ENCODE measurements at regions not wholly inside any gene's neighbourhood (a gene's known extent, or its start where the extent isn't known, plus 50 kb on each side); places are given as distances from the start of the nearest gene placed in this dataset.

GRCh38 chr3:139101396-139101795 is 56.7 kb upstream of the PRR23C start:
- TF ChIP-seq CTCF (IDR thresholded peaks at IDR 0.05) = no peak
- no peak overlapping the region for H3K27ac ChIP-seq
- intact Hi-C loops (cut with DNase I; ENCODE audit: low total_unique reads) = no loop called here
- no peaks in the 10 kb centered on the region for H3K4me1 ChIP-seq
- no peaks in the 10 kb centered on the region for H3K27me3 ChIP-seq
- H3K36me3 ChIP-seq = no peaks in the 10 kb centered on the region
- no peaks in the 10 kb centered on the region for H3K9me3 ChIP-seq
- H3K4me3 ChIP-seq = no peak overlapping the region
- DNase-seq = no peak

- H3K27me3 ChIP-seq = no peaks in the 10 kb centered on the region
- H3K36me3 ChIP-seq = no peaks in the 10 kb centered on the region
- no peak overlapping the region for H3K4me3 ChIP-seq
- no peak overlapping the region for H3K27ac ChIP-seq
- no peaks in the 10 kb centered on the region for H3K4me1 ChIP-seq
- intact Hi-C loops (cut with DNase I; ENCODE audit: low total_unique reads) = no loop called here
- TF ChIP-seq CTCF (IDR thresholded peaks at IDR 0.05) = no peak
- DNase-seq = no peak
- no peaks in the 10 kb centered on the region for H3K9me3 ChIP-seq
These were observed 58.8 kb upstream of the PRR23C start for GRCh38 chr3:139103484-139103883.

- no peak for TF ChIP-seq CTCF (IDR thresholded peaks at IDR 0.05)
These were observed 59.4 kb upstream of the PRR23C start for GRCh38 chr3:139104062-139104461.

GRCh38 chr3:139105154-139105702 is 60.5 kb upstream of the PRR23C start:
- Histone ChIP-seq H3K9me3 (no peaks in the 10 kb centered on the region), H3K36me3 (no peaks in the 10 kb centered on the region), H3K4me1 (no peaks in the 10 kb centered on the region), H3K4me3 (no peak overlapping the region), H3K27ac (no peak overlapping the region), H3K27me3 (no peaks in the 10 kb centered on the region)
- intact Hi-C loops (cut with DNase I; ENCODE audit: low total_unique reads) = loop anchor here (5.0 kb wide), 1 partner anchor 217 kb away; no protein-coding TSS in a partner anchor
- DNase-seq = no peak
- no peak for TF ChIP-seq CTCF (IDR thresholded peaks at IDR 0.05)

More at GRCh38 chr3:139104062-139104461, 59.4 kb upstream of the PRR23C start:
- no peak for DNase-seq
- H3K36me3 ChIP-seq = no peaks in the 10 kb centered on the region
- H3K9me3 ChIP-seq = no peaks in the 10 kb centered on the region
- H3K27me3 ChIP-seq = no peaks in the 10 kb centered on the region
- no peak overlapping the region for H3K4me3 ChIP-seq
- intact Hi-C loops (cut with DNase I; ENCODE audit: low total_unique reads) = no loop called here
- no peak overlapping the region for H3K27ac ChIP-seq
- H3K4me1 ChIP-seq = no peaks in the 10 kb centered on the region

- intact Hi-C loops (cut with DNase I; ENCODE audit: low total_unique reads) = loop anchor here (5.0 kb wide), 1 partner anchor 216 kb away; no protein-coding TSS in a partner anchor
- no peak overlapping the region for H3K27ac ChIP-seq
- no peaks in the 10 kb centered on the region for H3K36me3 ChIP-seq
- DNase-seq = no peak
- H3K27me3 ChIP-seq = no peaks in the 10 kb centered on the region
- no peaks in the 10 kb centered on the region for H3K9me3 ChIP-seq
- H3K4me3 ChIP-seq = no peak overlapping the region
- H3K4me1 ChIP-seq = no peaks in the 10 kb centered on the region
- TF ChIP-seq CTCF (IDR thresholded peaks at IDR 0.05) = no peak
These were observed 61.6 kb upstream of the PRR23C start for GRCh38 chr3:139106013-139106932.

Measured in tibial artery (tissue), 4 donors.